Natural killer cell (primary cell): ENCODE measurements at regions not wholly inside any gene's neighbourhood (a gene's known extent, or its start where the extent isn't known, plus 50 kb on each side); places are given as distances from the start of the nearest gene placed in this dataset.

ENCODE experiments used
- ATAC-seq, 3 donors: fragments of 150-1000 bp in 2 of 3; fragments of 200-7000 bp in 1 of 3; cut with Tn5 transposase; 1 replicate in 1 of 3; 2 replicates in 2 of 3; pipeline ENCODE4 v1.10.0; 2021; ENCODE audit warnings: mild to moderate bottlenecking in 2 of 3, moderate library complexity in 2 of 3
- DNase-seq, 2 donors: peaks; one replicate each; pipeline versions ENCODE4 v3.0.0 to v3.0.0-alpha.2; 2013 to 2021; ENCODE audit warnings: mixed read lengths in 1 of 2
- H3K27ac ChIP-seq: one replicate; pipeline ENCODE4 v1.5.1; 2013; ENCODE audit warnings: mild to moderate bottlenecking, low read length
- H3K27me3 ChIP-seq: one replicate; pipeline ENCODE4 v1.6.1; 2013; ENCODE audit warnings: low read length; ENCODE audit not compliant: control insufficient read depth, insufficient read depth
- H3K36me3 ChIP-seq: one replicate; pipeline ENCODE4 v1.6.1; 2013; ENCODE audit warnings: low read length; ENCODE audit not compliant: control insufficient read depth, insufficient read depth
- H3K4me1 ChIP-seq: one replicate; pipeline ENCODE4 v1.6.1; 2013; ENCODE audit warnings: low read length; ENCODE audit not compliant: control insufficient read depth, insufficient read depth
- H3K4me3 ChIP-seq: one replicate; pipeline ENCODE4 v1.5.1; 2013; ENCODE audit warnings: low read length
- H3K9me3 ChIP-seq: one replicate; pipeline ENCODE4 v1.6.1; 2013; ENCODE audit warnings: low read length; ENCODE audit not compliant: control insufficient read depth, insufficient read depth
- H3K27ac Mint-ChIP-seq, 2 donors: one replicate each; pipeline ENCODE4 v1.8.0; 2022; ENCODE audit warnings: mild to moderate bottlenecking in 2 of 2, mixed read lengths in 2 of 2, moderate library complexity in 1 of 2
- H3K27me3 Mint-ChIP-seq, 2 donors: one replicate each; pipeline ENCODE4 v1.8.0; 2022; ENCODE audit warnings: low read depth in 2 of 2, mixed read lengths in 2 of 2
- H3K36me3 Mint-ChIP-seq: one replicate; pipeline ENCODE4 v1.8.0; 2022; ENCODE audit warnings: mixed read lengths
- H3K4me1 Mint-ChIP-seq, 2 donors: one replicate each; pipeline ENCODE4 v1.8.0; 2022; ENCODE audit warnings: mixed read lengths in 2 of 2
- H3K4me3 Mint-ChIP-seq: one replicate; pipeline ENCODE4 v1.8.0; 2022; ENCODE audit warnings: mild to moderate bottlenecking, moderate library complexity, mixed read lengths
- H3K9me3 Mint-ChIP-seq, 2 donors: one replicate each; pipeline ENCODE4 v1.8.0; 2022; ENCODE audit warnings: mixed read lengths in 2 of 2
- WGBS: methylation state at CpG from one replicate; pipeline ENCODE4 v1.1.7; 2013; ENCODE audit warnings: missing lambda C conversion rate; ENCODE audit not compliant: insufficient coverage; 5-methylcytosine and 5-hydroxymethylcytosine counted together
- intact Hi-C: fragments of 100-400 bp; cut with micrococcal nuclease; formaldehyde crosslinking; loops from one replicate; pipeline ENCODE4 v1.14.2; 2022
- TF ChIP-seq, protein P1 (sequence below): fragments of 200-600 bp; IDR thresholded peaks from one replicate; pipeline ENCODE4 v1.8.0; 2022; ENCODE audit warnings: antibody characterized with exemption

DNA sequence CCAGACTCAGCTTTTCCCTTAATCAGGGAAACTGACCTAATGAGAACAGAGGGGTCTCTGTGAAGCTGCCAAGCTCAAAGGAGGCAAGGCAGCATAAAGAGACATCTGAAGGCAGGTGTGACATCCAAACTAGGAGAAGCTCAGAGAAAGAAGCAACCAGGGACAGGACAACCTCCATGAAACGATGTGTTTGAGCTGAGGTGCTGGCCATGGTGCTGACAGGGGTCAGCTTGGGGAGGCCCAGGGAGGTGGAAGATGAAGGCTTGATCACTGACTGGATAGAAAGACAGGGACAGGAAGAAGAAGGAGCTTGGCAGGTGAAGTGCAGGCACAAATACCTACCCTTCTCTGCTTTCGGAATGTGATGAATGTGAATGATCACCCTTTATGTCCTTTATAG is 179.5 kb upstream of the NSMCE3 start:
- no peak overlapping the region for H3K4me3 ChIP-seq
- no peaks in the 10 kb centered on the region for H3K9me3 ChIP-seq
- no peaks in the 10 kb centered on the region for H3K27me3 ChIP-seq
- Mint-ChIP-seq H3K36me3 (no peaks in the 10 kb centered on the region), H3K4me1 (peaks cover 13 to 15% of the 10 kb centered on the region in 2 donors), H3K27me3 (peaks cover 0 to 5% of the 10 kb centered on the region in 2 donors), H3K9me3 (no peaks in the 10 kb centered on the region), H3K27ac (no peak overlapping the region), H3K4me3 (no peak overlapping the region)
- no peaks in the 10 kb centered on the region for H3K36me3 ChIP-seq
- 100% methylated on average over 1 of the region's 2 CpGs for WGBS
- ATAC-seq, result no peak
- intact Hi-C loops, result no loop called here
- peaks cover 9% of the 10 kb centered on the region for H3K4me1 ChIP-seq
- TF ChIP-seq, protein P1, sequence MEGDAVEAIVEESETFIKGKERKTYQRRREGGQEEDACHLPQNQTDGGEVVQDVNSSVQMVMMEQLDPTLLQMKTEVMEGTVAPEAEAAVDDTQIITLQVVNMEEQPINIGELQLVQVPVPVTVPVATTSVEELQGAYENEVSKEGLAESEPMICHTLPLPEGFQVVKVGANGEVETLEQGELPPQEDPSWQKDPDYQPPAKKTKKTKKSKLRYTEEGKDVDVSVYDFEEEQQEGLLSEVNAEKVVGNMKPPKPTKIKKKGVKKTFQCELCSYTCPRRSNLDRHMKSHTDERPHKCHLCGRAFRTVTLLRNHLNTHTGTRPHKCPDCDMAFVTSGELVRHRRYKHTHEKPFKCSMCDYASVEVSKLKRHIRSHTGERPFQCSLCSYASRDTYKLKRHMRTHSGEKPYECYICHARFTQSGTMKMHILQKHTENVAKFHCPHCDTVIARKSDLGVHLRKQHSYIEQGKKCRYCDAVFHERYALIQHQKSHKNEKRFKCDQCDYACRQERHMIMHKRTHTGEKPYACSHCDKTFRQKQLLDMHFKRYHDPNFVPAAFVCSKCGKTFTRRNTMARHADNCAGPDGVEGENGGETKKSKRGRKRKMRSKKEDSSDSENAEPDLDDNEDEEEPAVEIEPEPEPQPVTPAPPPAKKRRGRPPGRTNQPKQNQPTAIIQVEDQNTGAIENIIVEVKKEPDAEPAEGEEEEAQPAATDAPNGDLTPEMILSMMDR, result no peak
- DNase-seq, result no peak
- no peak overlapping the region for H3K27ac ChIP-seq

- TF ChIP-seq, protein P1, result no peak
- intact Hi-C loops, result no loop called here
- H3K4me3 ChIP-seq, result no peak overlapping the region
- ATAC-seq, result no peak
- no peak overlapping the region for H3K4me3 Mint-ChIP-seq
- H3K27ac Mint-ChIP-seq, result no peak overlapping the region
- no peak overlapping the region for H3K27ac ChIP-seq
- no peaks in the 10 kb centered on the region for H3K9me3 Mint-ChIP-seq
- no peaks in the 10 kb centered on the region for H3K27me3 ChIP-seq
- H3K36me3 ChIP-seq, result no peaks in the 10 kb centered on the region
- H3K27me3 Mint-ChIP-seq, result peaks cover 0 to 5% of the 10 kb centered on the region in 2 donors
- WGBS, result 79% methylated on average over 4 of the region's 4 CpGs
- no peak for DNase-seq
- H3K9me3 ChIP-seq, result no peaks in the 10 kb centered on the region
- peaks cover 8% of the 10 kb centered on the region for H3K4me1 ChIP-seq
- H3K4me1 Mint-ChIP-seq, result peaks cover 8 to 9% of the 10 kb centered on the region in 2 donors
- H3K36me3 Mint-ChIP-seq, result no peaks in the 10 kb centered on the region
These were observed 178.7 kb upstream of the NSMCE3 start for GRCh38 chr15:29448320-29448719.

- Mint-ChIP-seq H3K9me3 (no peaks in the 10 kb centered on the region), H3K4me1 (no peaks in the 10 kb centered on the region), H3K27ac (no peak overlapping the region), H3K4me3 (no peak overlapping the region), H3K27me3 (peaks cover 2 to 5% of the 10 kb centered on the region in 2 donors), H3K36me3 (no peaks in the 10 kb centered on the region)
- H3K4me1 ChIP-seq, result no peaks in the 10 kb centered on the region
- H3K27ac ChIP-seq, result no peak overlapping the region
- H3K9me3 ChIP-seq, result no peaks in the 10 kb centered on the region
- no peaks in the 10 kb centered on the region for H3K27me3 ChIP-seq
- intact Hi-C loops, result no loop called here
- 84% methylated on average over 3 of the region's 3 CpGs for WGBS
- ATAC-seq, result no peak
- TF ChIP-seq, protein P1, result no peak
- H3K36me3 ChIP-seq, result no peaks in the 10 kb centered on the region
- no peak for DNase-seq
- H3K4me3 ChIP-seq, result no peak overlapping the region
These were observed 176.9 kb upstream of the NSMCE3 start for GRCh38 chr15:29446480-29446879.

- Mint-ChIP-seq H3K4me1 (no peaks in the 10 kb centered on the region), H3K4me3 (no peak overlapping the region), H3K27me3 (peaks cover 0 to 2% of the 10 kb centered on the region in 2 donors), H3K9me3 (no peaks in the 10 kb centered on the region), H3K27ac (no peak overlapping the region), H3K36me3 (no peaks in the 10 kb centered on the region)
- Histone ChIP-seq H3K4me3 (no peak overlapping the region), H3K9me3 (no peaks in the 10 kb centered on the region), H3K27ac (no peak overlapping the region), H3K4me1 (no peaks in the 10 kb centered on the region), H3K36me3 (no peaks in the 10 kb centered on the region), H3K27me3 (no peaks in the 10 kb centered on the region)
- ATAC-seq (no peak), DNase-seq (no peak)
- TF ChIP-seq, protein P1, result no peak
- 82% methylated on average over 5 of the region's 5 CpGs for WGBS
- intact Hi-C loops, result no loop called here
These were observed 172.9 kb upstream of the NSMCE3 start for GRCh38 chr15:29442532-29442931.
